D721Med (cell line): ENCODE measurements at regions not wholly inside any gene's neighbourhood (a gene's known extent, or its start where the extent isn't known, plus 50 kb on each side); places are given as distances from the start of the nearest gene placed in this dataset.

Experiments used
- DNase-seq: peaks from one replicate; pipeline ENCODE4 v3.0.0; 2011; ENCODE audit warnings: low spot score; ENCODE audit not compliant: insufficient read length
- FAIRE-seq: peaks from 2 replicates; lab custom pipeline; 2011; peaks lifted over from hg19 to GRCh38; lab: Jason Lieb, UNC
- TF ChIP-seq, protein P1 (sequence below): IDR thresholded peaks from 2 replicates; pipeline ENCODE4 v1.5.1; 2012; ENCODE audit warnings: mild to moderate bottlenecking, control low read depth; ENCODE audit not compliant: insufficient read depth; ENCODE audit errors: missing control alignments

GRCh38 chr6:39998126-39998525 lies 63.9 kb upstream of the MOCS1 start:
- FAIRE-seq (no peak), DNase-seq (no peak)
- TF ChIP-seq, protein P1, sequence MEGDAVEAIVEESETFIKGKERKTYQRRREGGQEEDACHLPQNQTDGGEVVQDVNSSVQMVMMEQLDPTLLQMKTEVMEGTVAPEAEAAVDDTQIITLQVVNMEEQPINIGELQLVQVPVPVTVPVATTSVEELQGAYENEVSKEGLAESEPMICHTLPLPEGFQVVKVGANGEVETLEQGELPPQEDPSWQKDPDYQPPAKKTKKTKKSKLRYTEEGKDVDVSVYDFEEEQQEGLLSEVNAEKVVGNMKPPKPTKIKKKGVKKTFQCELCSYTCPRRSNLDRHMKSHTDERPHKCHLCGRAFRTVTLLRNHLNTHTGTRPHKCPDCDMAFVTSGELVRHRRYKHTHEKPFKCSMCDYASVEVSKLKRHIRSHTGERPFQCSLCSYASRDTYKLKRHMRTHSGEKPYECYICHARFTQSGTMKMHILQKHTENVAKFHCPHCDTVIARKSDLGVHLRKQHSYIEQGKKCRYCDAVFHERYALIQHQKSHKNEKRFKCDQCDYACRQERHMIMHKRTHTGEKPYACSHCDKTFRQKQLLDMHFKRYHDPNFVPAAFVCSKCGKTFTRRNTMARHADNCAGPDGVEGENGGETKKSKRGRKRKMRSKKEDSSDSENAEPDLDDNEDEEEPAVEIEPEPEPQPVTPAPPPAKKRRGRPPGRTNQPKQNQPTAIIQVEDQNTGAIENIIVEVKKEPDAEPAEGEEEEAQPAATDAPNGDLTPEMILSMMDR: no peak

GRCh38 chr6:39997101-39997635 lies 62.9 kb upstream of the MOCS1 start:
- no peak for DNase-seq
- TF ChIP-seq, protein P1: no peak
- FAIRE-seq: no peak

- TF ChIP-seq, protein P1: no peak
- no peak for FAIRE-seq
These were observed 61.4 kb upstream of the MOCS1 start for GRCh38 chr6:39995633-39996032.

GRCh38 chr6:39992861-39993622 lies 58.8 kb upstream of the MOCS1 start:
- DNase-seq (no peak), FAIRE-seq (no peak)
- TF ChIP-seq, protein P1: no peak

More at GRCh38 chr6:39995633-39996032, 61.4 kb upstream of the MOCS1 start:
- no peak for DNase-seq
